H1 (cell line): ENCODE measurements at regions not wholly inside any gene's neighbourhood (a gene's known extent, or its start where the extent isn't known, plus 50 kb on each side); places are given as distances from the start of the nearest gene placed in this dataset.

Experiments used
- CBX8 ChIP-seq: fragments of 300-800, 300-1000 bp; sonication (generic); IDR thresholded peaks from 2 replicates; pipeline ENCODE4 v1.7.1; 2016; ENCODE audit warnings: low read depth, low read length, borderline replicate concordance
- EZH2 ChIP-seq: fragments of 200-600 bp; sonication (generic); IDR thresholded peaks from 2 replicates; pipeline ENCODE4 v1.7.1; 2012; ENCODE audit warnings: low read depth, mild to moderate bottlenecking, moderate library complexity, low read length, inconsistent platforms; ENCODE audit not compliant: severe bottlenecking
- POLR2A ChIP-seq, 2 experiments: IDR thresholded peaks; 1 replicate in 1 of 2; 2 replicates in 1 of 2; pipeline ENCODE4 v1.6.1; 2011; ENCODE audit warnings: low read depth in 2 of 2, low read length in 2 of 2, mild to moderate bottlenecking in 2 of 2; ENCODE audit errors: control extremely low read depth in 1 of 2
- POLR2AphosphoS5 ChIP-seq: IDR thresholded peaks from 2 replicates; pipeline ENCODE4 v1.6.1; 2011; ENCODE audit warnings: low read depth, low read length
- RAD21 ChIP-seq, 2 experiments: IDR thresholded peaks in 1 of 2; conservative IDR thresholded peaks in 1 of 2; 2 replicates each; pipeline ENCODE4 v1.6.1; 2011; ENCODE audit warnings: low read depth in 2 of 2, low read length in 2 of 2, improper control_type of control experiment in 1 of 2, inconsistent platforms in 1 of 2, mild to moderate bottlenecking in 1 of 2, moderate library complexity in 1 of 2
- RBBP5 ChIP-seq: IDR thresholded peaks from 2 replicates; pipeline ENCODE4 v1.7.1; 2012; ENCODE audit warnings: low read depth, mild to moderate bottlenecking, inconsistent platforms, low read length, moderate library complexity, borderline replicate concordance
- TAF1 ChIP-seq: IDR thresholded peaks from 2 replicates; pipeline ENCODE4 v1.6.1; 2011; ENCODE audit warnings: mild to moderate bottlenecking, low read depth, low read length
- TEAD4 ChIP-seq: IDR thresholded peaks from 2 replicates; pipeline ENCODE4 v1.6.1; 2012; ENCODE audit warnings: low read depth, low read length, inconsistent platforms, mixed read lengths
- TF ChIP-seq, protein P1 (sequence below), 3 experiments: IDR thresholded peaks; 1 replicate in 2 of 3; 2 replicates in 1 of 3; pipeline versions ENCODE4 v1.5.1 to v1.6.1; 2011; ENCODE audit warnings: low read length in 3 of 3, mild to moderate bottlenecking in 3 of 3, inconsistent platforms in 2 of 3, low read depth in 1 of 3, moderate library complexity in 1 of 3; ENCODE audit not compliant: insufficient read depth in 1 of 3; ENCODE audit errors: control extremely low read depth in 1 of 3
- TF ChIP-seq, protein P2 (sequence below): IDR thresholded peaks from 2 replicates; pipeline ENCODE4 v1.6.1; 2012; ENCODE audit warnings: inconsistent platforms

DNA sequence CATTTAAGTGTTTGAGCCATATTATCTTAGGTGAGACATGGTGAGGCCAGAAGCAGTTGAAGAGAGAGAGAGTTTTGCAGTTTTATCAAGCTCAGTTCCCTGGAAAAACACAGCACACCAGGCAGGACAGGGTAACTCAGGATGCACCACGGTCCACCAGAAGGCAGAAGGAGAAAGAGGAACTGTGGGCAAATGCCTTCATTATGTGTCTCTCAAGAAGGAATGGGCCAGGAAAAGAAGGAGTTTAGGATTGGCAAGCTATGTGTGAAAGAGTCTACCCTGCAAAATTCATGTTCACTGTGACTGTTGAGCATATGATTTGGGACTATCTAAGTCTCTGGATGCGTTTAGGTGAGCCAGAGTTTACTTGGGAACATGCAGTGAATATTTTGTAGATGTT lies 934.5 kb upstream of the MIR17HG start:
- TF ChIP-seq RBBP5, result no peak
- TF ChIP-seq CBX8, result no peak
- TF ChIP-seq, protein P1, sequence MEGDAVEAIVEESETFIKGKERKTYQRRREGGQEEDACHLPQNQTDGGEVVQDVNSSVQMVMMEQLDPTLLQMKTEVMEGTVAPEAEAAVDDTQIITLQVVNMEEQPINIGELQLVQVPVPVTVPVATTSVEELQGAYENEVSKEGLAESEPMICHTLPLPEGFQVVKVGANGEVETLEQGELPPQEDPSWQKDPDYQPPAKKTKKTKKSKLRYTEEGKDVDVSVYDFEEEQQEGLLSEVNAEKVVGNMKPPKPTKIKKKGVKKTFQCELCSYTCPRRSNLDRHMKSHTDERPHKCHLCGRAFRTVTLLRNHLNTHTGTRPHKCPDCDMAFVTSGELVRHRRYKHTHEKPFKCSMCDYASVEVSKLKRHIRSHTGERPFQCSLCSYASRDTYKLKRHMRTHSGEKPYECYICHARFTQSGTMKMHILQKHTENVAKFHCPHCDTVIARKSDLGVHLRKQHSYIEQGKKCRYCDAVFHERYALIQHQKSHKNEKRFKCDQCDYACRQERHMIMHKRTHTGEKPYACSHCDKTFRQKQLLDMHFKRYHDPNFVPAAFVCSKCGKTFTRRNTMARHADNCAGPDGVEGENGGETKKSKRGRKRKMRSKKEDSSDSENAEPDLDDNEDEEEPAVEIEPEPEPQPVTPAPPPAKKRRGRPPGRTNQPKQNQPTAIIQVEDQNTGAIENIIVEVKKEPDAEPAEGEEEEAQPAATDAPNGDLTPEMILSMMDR (IDR thresholded peaks at IDR 0.05; ENCODE audit: control extremely low read depth in 1 of 3, insufficient read depth in 1 of 3, low read depth in 1 of 3, low read length in 3 of 3), result no peak
- TF ChIP-seq POLR2AphosphoS5, result no peak
- TF ChIP-seq, protein P2, sequence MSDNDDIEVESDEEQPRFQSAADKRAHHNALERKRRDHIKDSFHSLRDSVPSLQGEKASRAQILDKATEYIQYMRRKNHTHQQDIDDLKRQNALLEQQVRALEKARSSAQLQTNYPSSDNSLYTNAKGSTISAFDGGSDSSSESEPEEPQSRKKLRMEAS, result no peak
- no peak for TF ChIP-seq EZH2
- no peak for TF ChIP-seq TEAD4
- TF ChIP-seq RAD21 (IDR thresholded peaks at IDR 0.05 in 1 of 2, conservative IDR thresholded peaks at IDR 0.05 in 1 of 2; ENCODE audit: low read depth in 2 of 2, low read length in 2 of 2), result no peak
- no peak for TF ChIP-seq POLR2A (IDR thresholded peaks at IDR 0.05; ENCODE audit: control extremely low read depth in 1 of 2, low read depth in 2 of 2, low read length in 2 of 2)
- no peak for TF ChIP-seq TAF1
